ENCODE measurements at regions not wholly inside any gene's neighbourhood (a gene's known extent, or its start where the extent isn't known, plus 50 kb on each side); places are given as distances from the start of the nearest gene placed in this dataset.

DNA sequence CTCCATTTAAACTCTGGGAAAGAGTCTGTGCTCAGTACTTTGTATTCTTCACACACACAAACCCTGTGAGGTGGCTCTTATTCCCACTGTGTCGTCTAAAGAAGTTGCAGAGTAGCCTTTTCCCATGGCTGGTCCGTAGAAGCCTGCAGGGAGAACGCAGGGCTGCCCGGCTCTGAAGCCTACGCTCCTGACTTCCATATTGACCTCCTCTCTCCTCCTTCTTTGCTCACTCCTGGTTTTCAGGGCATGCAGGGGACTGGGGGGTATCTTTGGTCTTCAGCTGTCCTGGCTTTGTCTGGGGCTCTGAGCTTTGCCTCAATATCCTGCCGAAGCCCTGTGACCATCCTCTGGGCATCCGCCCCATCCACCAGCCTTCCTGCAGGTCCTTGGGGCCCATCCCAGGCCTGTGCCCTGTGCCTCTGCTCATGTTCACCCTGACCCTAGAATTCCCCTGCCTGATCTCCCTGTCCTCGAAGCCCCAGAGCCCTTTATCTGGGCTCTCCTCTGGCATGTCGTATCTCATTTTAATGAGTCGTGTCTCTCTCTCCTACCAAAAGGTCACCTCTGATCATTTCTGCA, 83.8 kb upstream of the FSTL4 start:
- TF ChIP-seq, protein P1, sequence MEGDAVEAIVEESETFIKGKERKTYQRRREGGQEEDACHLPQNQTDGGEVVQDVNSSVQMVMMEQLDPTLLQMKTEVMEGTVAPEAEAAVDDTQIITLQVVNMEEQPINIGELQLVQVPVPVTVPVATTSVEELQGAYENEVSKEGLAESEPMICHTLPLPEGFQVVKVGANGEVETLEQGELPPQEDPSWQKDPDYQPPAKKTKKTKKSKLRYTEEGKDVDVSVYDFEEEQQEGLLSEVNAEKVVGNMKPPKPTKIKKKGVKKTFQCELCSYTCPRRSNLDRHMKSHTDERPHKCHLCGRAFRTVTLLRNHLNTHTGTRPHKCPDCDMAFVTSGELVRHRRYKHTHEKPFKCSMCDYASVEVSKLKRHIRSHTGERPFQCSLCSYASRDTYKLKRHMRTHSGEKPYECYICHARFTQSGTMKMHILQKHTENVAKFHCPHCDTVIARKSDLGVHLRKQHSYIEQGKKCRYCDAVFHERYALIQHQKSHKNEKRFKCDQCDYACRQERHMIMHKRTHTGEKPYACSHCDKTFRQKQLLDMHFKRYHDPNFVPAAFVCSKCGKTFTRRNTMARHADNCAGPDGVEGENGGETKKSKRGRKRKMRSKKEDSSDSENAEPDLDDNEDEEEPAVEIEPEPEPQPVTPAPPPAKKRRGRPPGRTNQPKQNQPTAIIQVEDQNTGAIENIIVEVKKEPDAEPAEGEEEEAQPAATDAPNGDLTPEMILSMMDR (IDR thresholded peaks at IDR 0.05), result no peak
- no peak for TF ChIP-seq ZFX (IDR thresholded peaks at IDR 0.05; ENCODE audit: borderline replicate concordance)
